Mammary epithelial cell (primary cell): ENCODE measurements at regions not wholly inside any gene's neighbourhood (a gene's known extent, or its start where the extent isn't known, plus 50 kb on each side); places are given as distances from the start of the nearest gene placed in this dataset.

Source experiments
- EZH2 ChIP-seq: IDR thresholded peaks from 2 replicates; pipeline ENCODE4 v1.6.1; 2012; ENCODE audit warnings: low read length, inconsistent platforms, borderline replicate concordance
- TF ChIP-seq, protein P1 (sequence below), 2 donors: IDR thresholded peaks in 1 of 2; conservative IDR thresholded peaks in 1 of 2; 2 replicates each; pipeline ENCODE4 v1.5.1; 2011 to 2012; ENCODE audit warnings: inconsistent platforms in 2 of 2, low read length in 2 of 2, mild to moderate bottlenecking in 2 of 2, control low read depth in 1 of 2, low read depth in 1 of 2; ENCODE audit not compliant: insufficient read depth in 1 of 2; ENCODE audit errors: extremely low read depth in 1 of 2

DNA sequence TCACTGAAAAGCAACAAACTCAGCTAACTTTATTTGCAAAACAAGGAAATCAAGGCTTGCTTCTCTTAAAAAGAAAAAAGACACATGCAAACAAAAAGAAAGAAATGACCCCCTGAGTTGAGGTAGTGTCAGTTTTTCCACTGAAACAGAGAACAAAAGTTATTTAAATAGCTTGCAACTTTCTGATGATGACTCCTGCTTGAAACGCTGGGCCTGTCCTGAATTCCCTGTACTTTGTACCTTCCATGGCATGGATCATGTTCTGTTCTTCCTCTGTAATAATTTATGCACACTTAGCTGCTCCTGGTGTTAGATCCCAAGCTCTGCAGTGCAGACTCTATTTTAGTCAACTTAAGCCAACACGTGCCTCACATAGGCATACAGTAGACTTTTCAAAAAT, 84.0 kb downstream of the SKA1 start:
- TF ChIP-seq, protein P1, sequence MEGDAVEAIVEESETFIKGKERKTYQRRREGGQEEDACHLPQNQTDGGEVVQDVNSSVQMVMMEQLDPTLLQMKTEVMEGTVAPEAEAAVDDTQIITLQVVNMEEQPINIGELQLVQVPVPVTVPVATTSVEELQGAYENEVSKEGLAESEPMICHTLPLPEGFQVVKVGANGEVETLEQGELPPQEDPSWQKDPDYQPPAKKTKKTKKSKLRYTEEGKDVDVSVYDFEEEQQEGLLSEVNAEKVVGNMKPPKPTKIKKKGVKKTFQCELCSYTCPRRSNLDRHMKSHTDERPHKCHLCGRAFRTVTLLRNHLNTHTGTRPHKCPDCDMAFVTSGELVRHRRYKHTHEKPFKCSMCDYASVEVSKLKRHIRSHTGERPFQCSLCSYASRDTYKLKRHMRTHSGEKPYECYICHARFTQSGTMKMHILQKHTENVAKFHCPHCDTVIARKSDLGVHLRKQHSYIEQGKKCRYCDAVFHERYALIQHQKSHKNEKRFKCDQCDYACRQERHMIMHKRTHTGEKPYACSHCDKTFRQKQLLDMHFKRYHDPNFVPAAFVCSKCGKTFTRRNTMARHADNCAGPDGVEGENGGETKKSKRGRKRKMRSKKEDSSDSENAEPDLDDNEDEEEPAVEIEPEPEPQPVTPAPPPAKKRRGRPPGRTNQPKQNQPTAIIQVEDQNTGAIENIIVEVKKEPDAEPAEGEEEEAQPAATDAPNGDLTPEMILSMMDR (conservative IDR thresholded peaks at IDR 0.05 in 1 of 2, IDR thresholded peaks at IDR 0.05 in 1 of 2; ENCODE audit: extremely low read depth in 1 of 2, insufficient read depth in 1 of 2, low read depth in 1 of 2, low read length in 2 of 2), result no peak
- TF ChIP-seq EZH2, result no peak
